ENCODE measurements at regions not wholly inside any gene's neighbourhood (a gene's known extent, or its start where the extent isn't known, plus 50 kb on each side); places are given as distances from the start of the nearest gene placed in this dataset.
"Not testable (repeated sequence)": the region's sequence is repeated elsewhere in the genome, so short reads cannot be mapped to it uniquely, and the experiment has no call there.

DNA sequence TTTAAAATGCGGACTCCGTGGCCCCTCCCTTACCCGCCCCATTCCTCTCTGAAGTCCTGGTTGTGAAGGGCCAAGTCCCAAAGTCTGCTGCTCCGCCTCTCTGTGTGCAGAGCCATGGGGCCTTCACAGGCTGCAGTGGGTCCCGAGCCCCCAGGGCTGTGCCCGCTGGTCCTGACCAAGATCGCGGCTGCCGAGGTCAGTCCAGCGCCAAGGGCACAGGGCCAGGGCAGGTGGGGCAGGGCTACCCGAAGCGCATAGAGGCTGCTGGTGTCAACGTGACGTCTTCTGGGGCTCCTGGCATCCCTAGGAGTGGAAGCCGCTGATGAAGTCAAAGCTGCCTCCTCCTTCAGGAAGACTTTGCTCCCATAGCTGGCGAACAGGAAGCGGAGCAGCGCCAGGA, 858.8 kb downstream of the TUBA3C start:
- not testable (repeated sequence) for DNase-seq (ENCODE audit: low read depth)

GRCh38 chr13:18319653-18320052, 862.0 kb downstream of the TUBA3C start:
- not testable (repeated sequence) for DNase-seq (ENCODE audit: low read depth)

- DNase-seq (ENCODE audit: low read depth), result not testable (repeated sequence)
Observed at GRCh38 chr13:18303240-18303813, 878.3 kb downstream of the TUBA3C start.

- not testable (repeated sequence) for DNase-seq (ENCODE audit: low read depth)
Observed at GRCh38 chr13:18300968-18301367, 880.7 kb downstream of the TUBA3C start.

DNA sequence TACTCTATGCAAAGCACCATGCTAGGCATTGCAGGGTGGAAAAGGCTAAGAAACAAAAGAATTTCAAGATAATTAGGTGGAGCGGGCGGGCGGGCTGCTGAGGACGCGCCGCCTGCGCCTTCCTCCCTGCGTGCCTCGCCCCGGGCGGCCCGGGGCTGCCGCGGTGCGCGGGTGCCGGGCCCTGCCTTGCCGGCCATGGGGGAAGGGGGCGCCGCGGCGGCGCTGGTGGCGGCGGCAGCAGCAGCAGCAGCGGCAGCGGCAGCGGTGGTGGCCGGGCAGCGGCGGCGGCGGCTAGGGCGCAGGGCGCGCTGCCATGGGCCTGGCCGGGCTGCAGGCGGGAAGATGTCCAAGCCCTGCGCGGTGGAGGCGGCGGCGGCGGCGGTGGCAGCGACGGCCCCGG, 884.3 kb downstream of the TUBA3C start:
- DNase-seq (ENCODE audit: low read depth), result not testable (repeated sequence)

DNA sequence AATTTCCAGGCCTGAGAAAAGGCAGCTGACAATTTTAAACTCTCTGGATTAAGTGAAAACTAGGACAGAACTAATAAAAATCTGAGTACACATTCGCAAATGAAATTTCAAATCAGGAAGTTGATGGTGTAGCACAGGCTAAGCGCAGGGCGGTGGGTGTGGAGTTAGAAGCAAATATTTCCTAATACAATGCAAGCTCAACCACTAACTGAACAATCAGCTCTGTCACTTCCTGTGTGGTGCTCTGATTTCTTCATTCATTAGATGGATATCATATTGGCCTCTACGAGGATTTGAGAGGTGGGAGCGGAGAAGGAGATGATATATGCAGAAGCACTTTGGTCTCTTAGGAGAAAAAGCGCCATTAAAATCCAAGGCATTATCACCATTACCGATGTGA, 885.0 kb downstream of the TUBA3C start:
- not testable (repeated sequence) for DNase-seq (ENCODE audit: low read depth)

- DNase-seq (ENCODE audit: low read depth), result not testable (repeated sequence)
Observed at GRCh38 chr13:18294311-18294710, 887.3 kb downstream of the TUBA3C start.

DNA sequence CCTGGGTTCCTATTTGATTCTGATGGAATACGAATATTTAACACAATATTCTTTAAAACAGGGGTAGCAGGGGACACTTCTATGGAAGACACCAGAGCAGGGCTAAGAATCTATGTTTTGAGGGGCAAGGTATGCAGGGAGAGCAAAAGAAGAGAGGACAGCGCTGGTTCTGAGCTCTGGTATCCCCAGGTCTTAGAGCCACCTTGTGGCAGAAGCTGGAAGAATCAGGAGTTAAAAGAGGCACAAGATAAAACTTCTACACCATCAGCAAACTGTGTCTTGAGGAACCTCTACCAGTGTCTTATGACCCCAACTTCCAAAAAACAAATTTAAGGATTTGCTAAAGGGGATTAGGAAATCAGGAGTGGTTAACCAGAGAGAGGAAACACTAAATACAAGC, 894.8 kb downstream of the TUBA3C start:
- DNase-seq (ENCODE audit: low read depth), result not testable (repeated sequence)

GRCh38 chr13:18285663-18286062, 896.0 kb downstream of the TUBA3C start:
- DNase-seq (ENCODE audit: low read depth), result not testable (repeated sequence)

DNA sequence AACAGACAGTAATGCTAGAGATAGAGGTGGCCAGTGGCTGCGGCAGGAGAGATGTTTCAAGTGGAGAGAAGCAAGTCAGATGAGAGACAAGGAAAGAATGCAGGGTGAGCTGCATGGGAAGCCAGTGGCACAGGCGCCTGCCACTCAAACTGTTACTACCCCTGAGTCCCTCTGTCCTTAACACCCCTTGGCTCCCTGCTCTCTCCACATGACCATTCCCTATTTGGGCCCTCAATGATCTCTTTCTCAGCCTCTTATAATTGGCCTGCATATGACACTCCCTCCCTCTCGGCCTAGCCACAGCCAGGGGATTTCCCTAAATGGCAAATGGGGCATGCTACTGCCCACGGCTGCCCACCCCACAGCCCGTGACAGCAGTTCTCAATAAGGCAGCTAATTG, 897.6 kb downstream of the TUBA3C start:
- DNase-seq (ENCODE audit: low read depth), result not testable (repeated sequence)

- peak; percentile 4 for DNase-seq (ENCODE audit: low read depth)
Observed at GRCh38 chr13:18281829-18282597, 899.6 kb downstream of the TUBA3C start.

DNA sequence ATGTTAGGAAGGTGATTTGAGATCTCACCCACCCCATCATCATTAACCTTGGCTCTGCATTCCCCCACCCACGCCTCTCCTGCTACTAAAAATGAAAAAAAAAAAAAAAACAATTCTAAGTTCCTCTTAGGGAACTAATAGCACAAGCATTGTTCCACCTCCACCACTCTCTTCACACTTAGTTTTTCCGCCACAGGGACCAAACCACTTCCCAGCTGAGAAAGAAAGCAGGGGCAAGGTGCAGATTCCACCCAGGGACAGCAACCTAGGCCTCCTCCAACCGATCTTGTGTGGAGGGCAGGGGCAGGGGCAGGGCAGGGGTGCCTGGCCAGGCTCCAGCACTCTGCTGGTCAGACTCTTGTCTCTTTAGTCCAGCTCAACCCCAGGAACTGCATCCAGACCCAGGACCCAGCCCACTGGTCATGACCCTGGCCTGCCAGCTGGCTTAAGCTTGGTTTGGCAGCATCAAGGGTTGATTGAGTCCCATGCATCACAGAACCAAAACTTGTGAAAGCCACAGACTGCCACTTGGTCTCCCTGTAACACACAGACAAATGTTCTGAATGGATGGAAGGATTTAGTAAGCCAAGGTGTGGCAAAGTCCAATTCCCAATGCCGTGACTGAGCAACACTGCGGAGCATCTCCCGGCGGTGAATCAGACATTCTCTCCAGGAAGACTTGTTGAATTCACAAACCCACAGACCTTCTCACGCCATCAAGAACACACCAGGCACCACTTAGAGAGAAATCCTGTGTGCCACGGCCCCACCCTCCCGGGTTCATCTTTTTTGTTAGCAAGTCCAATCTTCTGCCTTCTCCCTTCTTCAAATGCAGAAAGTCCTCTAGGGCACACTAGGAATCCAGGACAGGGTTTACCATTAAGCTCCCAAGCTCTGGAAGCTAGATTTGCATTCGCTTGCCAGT, 900.5 kb downstream of the TUBA3C start:
- DNase-seq (ENCODE audit: low read depth), result not testable (repeated sequence)

GRCh38 chr13:18279971-18280370, 901.7 kb downstream of the TUBA3C start:
- not testable (repeated sequence) for DNase-seq (ENCODE audit: low read depth)

GRCh38 chr13:18277372-18277771, 904.3 kb downstream of the TUBA3C start:
- not testable (repeated sequence) for DNase-seq (ENCODE audit: low read depth)

GRCh38 chr13:18276280-18276679, 905.3 kb downstream of the TUBA3C start:
- DNase-seq (ENCODE audit: low read depth), result not testable (repeated sequence)

GRCh38 chr13:18273785-18274514, 907.7 kb downstream of the TUBA3C start:
- DNase-seq (ENCODE audit: low read depth), result not testable (repeated sequence)

DNA sequence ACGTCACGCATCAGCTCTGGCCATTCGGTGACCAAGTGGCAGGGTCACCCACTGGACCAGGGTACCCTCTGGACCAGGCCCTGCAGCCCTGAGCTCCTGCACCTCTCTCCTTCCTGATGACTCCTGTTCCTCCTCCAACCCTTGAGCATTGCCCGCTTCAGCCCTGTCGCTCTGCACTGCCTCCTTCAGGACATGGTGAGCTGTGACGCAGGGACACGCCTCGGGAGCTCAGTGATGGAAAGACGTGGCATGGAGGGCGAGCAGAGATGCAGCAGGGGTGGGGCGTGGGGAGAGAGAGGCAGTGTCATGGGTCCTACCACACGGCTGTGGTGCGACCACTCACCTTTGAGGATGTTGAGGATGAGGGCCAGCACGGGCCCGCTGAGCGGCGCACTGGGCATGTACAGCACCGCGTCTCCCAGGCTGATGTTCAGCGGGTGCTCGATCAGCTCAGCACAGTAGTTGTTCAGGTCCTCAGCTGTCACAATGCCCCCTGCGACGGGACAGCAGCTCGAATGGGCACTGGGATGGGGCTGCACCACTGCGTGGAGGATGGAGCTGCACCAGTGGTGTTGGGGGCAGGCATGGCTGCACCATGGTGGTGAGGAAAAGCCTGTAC, 922.7 kb downstream of the TUBA3C start:
- DNase-seq (ENCODE audit: low read depth), result not testable (repeated sequence)

DNA sequence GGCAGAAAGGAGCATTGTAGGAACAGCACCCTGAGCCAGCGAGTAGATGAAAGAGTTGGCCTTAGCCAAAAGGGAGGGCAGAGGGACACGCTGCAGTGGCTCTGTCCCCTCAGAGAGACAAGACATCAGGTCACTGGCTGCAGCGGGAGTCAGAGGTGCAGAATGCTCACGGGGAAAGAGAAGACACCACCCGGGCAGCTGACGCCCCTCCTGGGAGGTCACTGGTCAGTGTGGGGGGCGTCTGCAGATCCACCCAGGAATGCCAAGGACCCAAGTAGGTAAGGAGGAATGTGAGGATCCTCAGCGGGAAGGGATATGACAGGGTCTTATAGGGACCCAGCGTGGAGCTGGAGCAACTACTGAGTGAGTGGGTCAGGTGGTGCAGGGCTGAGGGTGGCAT, 923.9 kb downstream of the TUBA3C start:
- DNase-seq (ENCODE audit: low read depth), result not testable (repeated sequence)

DNA sequence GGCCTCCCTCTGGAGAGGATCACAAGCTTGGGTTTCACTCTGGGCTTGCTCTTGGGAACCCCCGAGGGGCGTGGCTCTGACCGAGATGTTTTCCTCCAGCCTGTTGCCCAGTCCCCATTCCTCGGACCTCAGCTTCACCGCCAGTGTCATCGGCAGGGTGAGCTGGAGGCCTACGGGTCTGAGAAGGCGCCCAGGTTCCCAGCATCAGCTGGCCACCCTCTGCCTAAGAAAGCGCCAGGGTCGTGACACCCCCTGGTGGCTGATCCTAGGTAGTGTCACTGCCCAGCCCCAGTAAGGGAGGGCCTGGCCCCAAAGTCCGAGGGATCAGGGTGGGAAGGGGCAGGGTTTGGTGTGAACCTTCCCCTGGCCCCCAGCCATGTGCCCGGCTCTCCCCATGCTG, 928.8 kb downstream of the TUBA3C start:
- DNase-seq (ENCODE audit: low read depth), result not testable (repeated sequence)

DNA sequence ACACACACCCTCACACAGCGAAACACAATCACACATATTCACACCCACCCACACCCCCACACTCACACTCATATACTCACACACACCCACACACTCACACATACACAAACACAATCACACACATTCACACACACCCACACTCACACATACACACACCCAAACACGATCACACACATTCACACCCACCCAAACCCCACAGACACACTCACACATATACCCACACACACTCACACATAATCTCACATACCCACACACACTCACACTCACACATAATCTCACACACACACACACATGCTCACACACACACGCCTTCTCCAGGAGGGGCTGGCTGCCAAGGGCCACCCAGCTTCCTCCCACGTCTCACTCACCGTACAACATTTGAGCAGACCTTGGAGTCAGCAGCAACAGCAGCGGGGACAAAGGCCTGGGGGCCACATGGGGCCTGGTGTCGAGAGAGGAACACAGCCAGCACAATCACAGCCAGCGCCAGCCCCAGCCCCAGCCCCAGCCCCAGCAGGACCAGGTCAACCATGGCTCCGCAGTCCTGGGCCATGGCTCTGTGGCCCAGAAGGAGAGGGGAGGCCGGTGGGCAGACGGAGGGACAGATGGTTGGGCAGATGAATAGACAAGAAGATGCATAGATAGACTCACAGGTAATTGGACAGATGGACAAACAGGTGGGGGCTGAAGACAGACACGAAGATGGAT, 932.9 kb downstream of the TUBA3C start:
- not testable (repeated sequence) for DNase-seq (ENCODE audit: low read depth)

GRCh38 chr13:18240086-18240485, 941.5 kb downstream of the TUBA3C start:
- DNase-seq (ENCODE audit: low read depth), result not testable (repeated sequence)

Measured in EH (cell line).